Parathyroid adenoma (tissue), 2 donors: ENCODE measurements at regions not wholly inside any gene's neighbourhood (a gene's known extent, or its start where the extent isn't known, plus 50 kb on each side); places are given as distances from the start of the nearest gene placed in this dataset.

Source experiments
- H2AFZ ChIP-seq: fragments of 300-600 bp; sonication (generic); one replicate; pipeline ENCODE4 v1.7.0; 2017; ENCODE audit warnings: antibody characterized with exemption, mild to moderate bottlenecking
- H3K27ac ChIP-seq: fragments of 300-600 bp; sonication (generic); one replicate; pipeline ENCODE4 v1.7.0; 2017
- H3K27me3 ChIP-seq: fragments of 300-600 bp; sonication (generic); one replicate; pipeline ENCODE4 v1.7.0; 2017; ENCODE audit warnings: low read length; ENCODE audit not compliant: control insufficient read depth, insufficient read depth
- H3K36me3 ChIP-seq: fragments of 300-600 bp; sonication (generic); one replicate; pipeline ENCODE4 v1.7.0; 2017; ENCODE audit warnings: low read length; ENCODE audit not compliant: control insufficient read depth, insufficient read depth
- H3K4me1 ChIP-seq: fragments of 300-600 bp; sonication (generic); one replicate; pipeline ENCODE4 v1.7.0; 2017; ENCODE audit warnings: control low read depth
- H3K4me2 ChIP-seq: fragments of 300-600 bp; sonication (generic); one replicate; pipeline ENCODE4 v1.7.0; 2017; ENCODE audit warnings: low read length
- H3K4me3 ChIP-seq: fragments of 300-600 bp; sonication (generic); one replicate; pipeline ENCODE4 v1.7.0; 2017; ENCODE audit warnings: low read depth, low read length
- H3K79me2 ChIP-seq: fragments of 300-600 bp; sonication (generic); one replicate; pipeline ENCODE4 v1.7.0; 2017; ENCODE audit warnings: control low read depth
- H3K9ac ChIP-seq: fragments of 300-600 bp; sonication (generic); one replicate; pipeline ENCODE4 v1.7.0; 2017; ENCODE audit warnings: mild to moderate bottlenecking
- H3K9me3 ChIP-seq: fragments of 300-600 bp; sonication (generic); one replicate; pipeline ENCODE4 v1.7.0; 2017; ENCODE audit warnings: low read length; ENCODE audit not compliant: control insufficient read depth
- CTCF ChIP-seq: fragments of 300-600 bp; sonication (generic); IDR thresholded peaks from one replicate; pipeline ENCODE4 v1.7.0; 2017; ENCODE audit warnings: antibody characterized with exemption, mild to moderate bottlenecking
- donor health status: primary hyperparathyroidism.

GRCh38 chr6:147675281-147675680 lies 166.8 kb downstream of the SAMD5 start:
- H3K27ac ChIP-seq = no peak overlapping the region
- H3K4me1 ChIP-seq = no peaks in the 10 kb centered on the region
- no peak overlapping the region for H3K9ac ChIP-seq
- H3K79me2 ChIP-seq = no peaks in the 10 kb centered on the region
- H3K4me2 ChIP-seq = no peak overlapping the region
- no peaks in the 10 kb centered on the region for H3K27me3 ChIP-seq
- no peak for TF ChIP-seq CTCF
- no peaks in the 10 kb centered on the region for H3K9me3 ChIP-seq
- H3K36me3 ChIP-seq = no peaks in the 10 kb centered on the region
- no peak overlapping the region for H3K4me3 ChIP-seq
- no peak overlapping the region for H2AFZ ChIP-seq

- H3K4me1 ChIP-seq = no peaks in the 10 kb centered on the region
- H3K4me2 ChIP-seq = no peak overlapping the region
- H3K4me3 ChIP-seq = no peak overlapping the region
- H2AFZ ChIP-seq = no peak overlapping the region
- H3K9ac ChIP-seq = no peak overlapping the region
- TF ChIP-seq CTCF = no peak
- H3K27me3 ChIP-seq = no peaks in the 10 kb centered on the region
- no peaks in the 10 kb centered on the region for H3K79me2 ChIP-seq
- no peaks in the 10 kb centered on the region for H3K36me3 ChIP-seq
- no peak overlapping the region for H3K27ac ChIP-seq
- H3K9me3 ChIP-seq = no peaks in the 10 kb centered on the region
Observed at GRCh38 chr6:147676495-147677199, 168.2 kb downstream of the SAMD5 start.

GRCh38 chr6:147677647-147678046 lies 169.2 kb downstream of the SAMD5 start:
- no peak overlapping the region for H3K27ac ChIP-seq
- no peak overlapping the region for H3K4me3 ChIP-seq
- H3K9me3 ChIP-seq = no peaks in the 10 kb centered on the region
- no peak overlapping the region for H3K4me2 ChIP-seq
- H3K4me1 ChIP-seq = no peaks in the 10 kb centered on the region
- no peaks in the 10 kb centered on the region for H3K79me2 ChIP-seq
- TF ChIP-seq CTCF = no peak
- H2AFZ ChIP-seq = no peak overlapping the region
- H3K27me3 ChIP-seq = no peaks in the 10 kb centered on the region
- no peak overlapping the region for H3K9ac ChIP-seq
- no peaks in the 10 kb centered on the region for H3K36me3 ChIP-seq

GRCh38 chr6:147678253-147678652 lies 169.8 kb downstream of the SAMD5 start:
- no peaks in the 10 kb centered on the region for H3K4me1 ChIP-seq
- H3K9ac ChIP-seq = no peak overlapping the region
- no peaks in the 10 kb centered on the region for H3K79me2 ChIP-seq
- H3K36me3 ChIP-seq = no peaks in the 10 kb centered on the region
- TF ChIP-seq CTCF = no peak
- H3K9me3 ChIP-seq = no peaks in the 10 kb centered on the region
- H3K4me3 ChIP-seq = no peak overlapping the region
- H3K27me3 ChIP-seq = no peaks in the 10 kb centered on the region
- H3K4me2 ChIP-seq = no peak overlapping the region
- no peak overlapping the region for H2AFZ ChIP-seq
- H3K27ac ChIP-seq = no peak overlapping the region

- Histone ChIP-seq H3K79me2 (no peaks in the 10 kb centered on the region), H3K9me3 (no peaks in the 10 kb centered on the region), H2AFZ (no peak overlapping the region), H3K4me3 (no peak overlapping the region), H3K4me1 (no peaks in the 10 kb centered on the region), H3K9ac (no peak overlapping the region), H3K4me2 (no peak overlapping the region), H3K27me3 (no peaks in the 10 kb centered on the region), H3K36me3 (no peaks in the 10 kb centered on the region), H3K27ac (no peak overlapping the region)
- no peak for TF ChIP-seq CTCF
Observed at GRCh38 chr6:147684906-147685305, 176.4 kb downstream of the SAMD5 start.
